ENCODE measurements at regions not wholly inside any gene's neighbourhood (a gene's known extent, or its start where the extent isn't known, plus 50 kb on each side); places are given as distances from the start of the nearest gene placed in this dataset.

DNA sequence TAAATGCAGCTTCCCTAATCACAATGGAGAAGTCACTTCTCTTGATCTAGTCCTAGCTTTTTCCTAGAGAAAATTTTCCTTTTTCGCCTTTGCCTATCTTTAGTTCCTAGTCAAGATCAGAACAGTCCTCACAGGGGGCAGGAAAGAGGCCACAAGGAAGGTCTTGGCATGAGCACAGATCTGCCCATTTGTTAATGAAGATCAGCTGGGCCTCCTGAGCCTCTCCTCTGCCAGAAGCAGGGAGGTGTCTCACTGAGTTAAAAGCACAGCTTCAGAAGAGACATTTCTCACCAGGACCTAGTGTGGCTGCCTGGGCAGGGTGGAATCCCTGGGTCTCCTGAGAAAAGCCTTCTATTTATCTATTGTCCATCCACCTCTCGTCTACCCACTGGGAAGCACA, 357.8 kb downstream of the TMEM38B start:
- no peak for TF ChIP-seq POLR2A (IDR thresholded peaks at IDR 0.05)
- TF ChIP-seq, protein P1, sequence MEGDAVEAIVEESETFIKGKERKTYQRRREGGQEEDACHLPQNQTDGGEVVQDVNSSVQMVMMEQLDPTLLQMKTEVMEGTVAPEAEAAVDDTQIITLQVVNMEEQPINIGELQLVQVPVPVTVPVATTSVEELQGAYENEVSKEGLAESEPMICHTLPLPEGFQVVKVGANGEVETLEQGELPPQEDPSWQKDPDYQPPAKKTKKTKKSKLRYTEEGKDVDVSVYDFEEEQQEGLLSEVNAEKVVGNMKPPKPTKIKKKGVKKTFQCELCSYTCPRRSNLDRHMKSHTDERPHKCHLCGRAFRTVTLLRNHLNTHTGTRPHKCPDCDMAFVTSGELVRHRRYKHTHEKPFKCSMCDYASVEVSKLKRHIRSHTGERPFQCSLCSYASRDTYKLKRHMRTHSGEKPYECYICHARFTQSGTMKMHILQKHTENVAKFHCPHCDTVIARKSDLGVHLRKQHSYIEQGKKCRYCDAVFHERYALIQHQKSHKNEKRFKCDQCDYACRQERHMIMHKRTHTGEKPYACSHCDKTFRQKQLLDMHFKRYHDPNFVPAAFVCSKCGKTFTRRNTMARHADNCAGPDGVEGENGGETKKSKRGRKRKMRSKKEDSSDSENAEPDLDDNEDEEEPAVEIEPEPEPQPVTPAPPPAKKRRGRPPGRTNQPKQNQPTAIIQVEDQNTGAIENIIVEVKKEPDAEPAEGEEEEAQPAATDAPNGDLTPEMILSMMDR (IDR thresholded peaks at IDR 0.05), result no peak
